LNCaP clone FGC (cell line): ENCODE measurements at regions not wholly inside any gene's neighbourhood (a gene's known extent, or its start where the extent isn't known, plus 50 kb on each side); places are given as distances from the start of the nearest gene placed in this dataset.
A peak's percentile ranks its signal among the peaks of the same experiment; 100 is the strongest.

Experiments
- DNase-seq: peaks from one replicate; pipeline ENCODE4 v3.0.0-alpha.2; 2011; ENCODE audit warnings: low read depth
- H3K4me3 ChIP-seq: 2 replicates; pipeline ENCODE4 v1.5.1; 2011; ENCODE audit warnings: mild to moderate bottlenecking, low read depth, low read length, control low read depth
- CTCF ChIP-seq: IDR thresholded peaks from 2 replicates; pipeline ENCODE4 v1.5.1; 2012; ENCODE audit warnings: mild to moderate bottlenecking; ENCODE audit not compliant: control insufficient read depth, insufficient read depth; ENCODE audit errors: extremely low read depth

GRCh38 chr13:40336228-40337221 lies 329.9 kb downstream of the FOXO1 start:
- no peak overlapping the region for H3K4me3 ChIP-seq
- no peak for TF ChIP-seq CTCF
- no peak for DNase-seq

- H3K4me3 ChIP-seq, result no peak overlapping the region
- no peak for DNase-seq
- no peak for TF ChIP-seq CTCF
Observed at GRCh38 chr13:40337651-40338050, 328.8 kb downstream of the FOXO1 start.

- TF ChIP-seq CTCF, result no peak
- no peak for DNase-seq
- H3K4me3 ChIP-seq, result no peak overlapping the region
Observed at GRCh38 chr13:40338217-40338616, 328.2 kb downstream of the FOXO1 start.

GRCh38 chr13:40340368-40341095 lies 325.9 kb downstream of the FOXO1 start:
- DNase-seq, result no peak
- H3K4me3 ChIP-seq, result no peak overlapping the region
- TF ChIP-seq CTCF, result peak; percentile 24

GRCh38 chr13:40341096-40341471 lies 325.4 kb downstream of the FOXO1 start:
- DNase-seq, result no peak
- no peak overlapping the region for H3K4me3 ChIP-seq
- TF ChIP-seq CTCF, result no peak

- no peak for DNase-seq
- no peak for TF ChIP-seq CTCF
Observed at GRCh38 chr13:40341501-40341900, 324.9 kb downstream of the FOXO1 start.

More at GRCh38 chr13:40341501-40341900, 324.9 kb downstream of the FOXO1 start:
- H3K4me3 ChIP-seq, result no peak overlapping the region
